ENCODE measurements at regions not wholly inside any gene's neighbourhood (a gene's known extent, or its start where the extent isn't known, plus 50 kb on each side); places are given as distances from the start of the nearest gene placed in this dataset.

DNA sequence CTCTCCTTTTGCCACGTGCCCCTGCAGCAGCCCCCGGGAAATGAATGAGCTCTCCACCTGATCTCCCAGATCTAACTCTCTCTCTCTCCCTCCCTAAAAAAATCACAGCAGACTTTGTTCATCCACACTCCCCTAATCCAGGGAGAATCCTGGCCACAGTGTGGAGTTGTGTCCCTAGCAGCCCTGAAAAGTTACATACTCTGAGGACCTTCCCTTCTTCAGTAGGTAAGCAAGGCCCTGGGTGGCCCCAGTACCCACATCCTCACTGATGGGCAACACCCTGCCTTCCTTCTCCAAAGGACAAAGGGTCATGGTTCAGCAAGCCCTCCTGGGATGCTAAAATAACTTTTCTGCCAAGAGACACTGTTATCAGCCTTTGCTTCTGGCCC lies 76.9 kb upstream of the GLI2 start:
- TF ChIP-seq, protein P1, sequence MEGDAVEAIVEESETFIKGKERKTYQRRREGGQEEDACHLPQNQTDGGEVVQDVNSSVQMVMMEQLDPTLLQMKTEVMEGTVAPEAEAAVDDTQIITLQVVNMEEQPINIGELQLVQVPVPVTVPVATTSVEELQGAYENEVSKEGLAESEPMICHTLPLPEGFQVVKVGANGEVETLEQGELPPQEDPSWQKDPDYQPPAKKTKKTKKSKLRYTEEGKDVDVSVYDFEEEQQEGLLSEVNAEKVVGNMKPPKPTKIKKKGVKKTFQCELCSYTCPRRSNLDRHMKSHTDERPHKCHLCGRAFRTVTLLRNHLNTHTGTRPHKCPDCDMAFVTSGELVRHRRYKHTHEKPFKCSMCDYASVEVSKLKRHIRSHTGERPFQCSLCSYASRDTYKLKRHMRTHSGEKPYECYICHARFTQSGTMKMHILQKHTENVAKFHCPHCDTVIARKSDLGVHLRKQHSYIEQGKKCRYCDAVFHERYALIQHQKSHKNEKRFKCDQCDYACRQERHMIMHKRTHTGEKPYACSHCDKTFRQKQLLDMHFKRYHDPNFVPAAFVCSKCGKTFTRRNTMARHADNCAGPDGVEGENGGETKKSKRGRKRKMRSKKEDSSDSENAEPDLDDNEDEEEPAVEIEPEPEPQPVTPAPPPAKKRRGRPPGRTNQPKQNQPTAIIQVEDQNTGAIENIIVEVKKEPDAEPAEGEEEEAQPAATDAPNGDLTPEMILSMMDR (IDR thresholded peaks at IDR 0.05; ENCODE audit: low read depth, low read length, poor library complexity, severe bottlenecking), result no peak
- no peak for TF ChIP-seq EZH2phosphoT487 (IDR thresholded peaks at IDR 0.05; ENCODE audit: borderline replicate concordance, low read length)
